ENCODE measurements at regions not wholly inside any gene's neighbourhood (a gene's known extent, or its start where the extent isn't known, plus 50 kb on each side); places are given as distances from the start of the nearest gene placed in this dataset.

- DNase-seq (ENCODE audit: low read depth in 2 of 2) = no peak
- no peak for TF ChIP-seq CTCF (IDR thresholded peaks at IDR 0.05; ENCODE audit: low read depth, low read length)
- H3K4me3 ChIP-seq (replicated peaks in 1 of 2; ENCODE audit: low read depth in 2 of 2, low read length in 2 of 2) = no peak overlapping the region
Observed at GRCh38 chr20:24805456-24806238, 143.4 kb upstream of the CST7 start.

GRCh38 chr20:24806705-24807676, 142.1 kb upstream of the CST7 start:
- no peak for TF ChIP-seq CTCF (IDR thresholded peaks at IDR 0.05; ENCODE audit: low read depth, low read length)
- DNase-seq (ENCODE audit: low read depth in 2 of 2) = no peak
- H3K4me3 ChIP-seq (replicated peaks in 1 of 2; ENCODE audit: low read depth in 2 of 2, low read length in 2 of 2) = no peak overlapping the region

GRCh38 chr20:24808616-24809015, 140.5 kb upstream of the CST7 start:
- no peak for DNase-seq (ENCODE audit: low read depth in 2 of 2)
- no peak overlapping the region for H3K4me3 ChIP-seq (replicated peaks in 1 of 2; ENCODE audit: low read depth in 2 of 2, low read length in 2 of 2)
- no peak for TF ChIP-seq CTCF (IDR thresholded peaks at IDR 0.05; ENCODE audit: low read depth, low read length)

- H3K4me3 ChIP-seq (replicated peaks in 1 of 2; ENCODE audit: low read depth in 2 of 2, low read length in 2 of 2) = no peak overlapping the region
- no peak for TF ChIP-seq CTCF (IDR thresholded peaks at IDR 0.05; ENCODE audit: low read depth, low read length)
- DNase-seq (ENCODE audit: low read depth in 2 of 2) = no peak
Observed at GRCh38 chr20:24809606-24810005, 139.5 kb upstream of the CST7 start.

GRCh38 chr20:24810676-24811407, 138.2 kb upstream of the CST7 start:
- no peak for DNase-seq (ENCODE audit: low read depth in 2 of 2)
- H3K4me3 ChIP-seq (replicated peaks in 1 of 2; ENCODE audit: low read depth in 2 of 2, low read length in 2 of 2) = no peak overlapping the region
- no peak for TF ChIP-seq CTCF (IDR thresholded peaks at IDR 0.05; ENCODE audit: low read depth, low read length)

GRCh38 chr20:24812373-24812772, 136.7 kb upstream of the CST7 start:
- DNase-seq (ENCODE audit: low read depth in 2 of 2) = no peak
- H3K4me3 ChIP-seq (replicated peaks in 1 of 2; ENCODE audit: low read depth in 2 of 2, low read length in 2 of 2) = no peak overlapping the region
- no peak for TF ChIP-seq CTCF (IDR thresholded peaks at IDR 0.05; ENCODE audit: low read depth, low read length)

All from cardiac fibroblast (primary cell).